ENCODE measurements at regions not wholly inside any gene's neighbourhood (a gene's known extent, or its start where the extent isn't known, plus 50 kb on each side); places are given as distances from the start of the nearest gene placed in this dataset.

DNA sequence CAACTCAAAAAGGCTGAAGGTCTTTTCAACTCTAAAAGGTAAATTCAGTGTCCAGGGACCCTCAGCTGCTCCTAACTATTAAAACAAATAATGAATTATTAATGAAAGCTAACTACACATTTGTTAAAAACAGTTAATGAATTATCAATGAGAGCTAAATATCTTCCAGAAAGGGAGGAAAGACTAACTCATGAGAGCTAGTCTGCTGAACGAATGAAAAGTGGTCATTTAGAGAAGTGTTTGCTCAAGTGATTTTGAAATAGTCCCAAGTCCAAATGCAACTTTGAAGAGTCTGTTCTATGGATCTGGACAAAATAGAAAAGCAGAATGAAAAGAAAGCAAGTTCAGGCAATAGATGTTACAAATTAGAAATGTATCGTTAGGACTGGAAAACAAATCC is 133.9 kb upstream of the SPEF2 start (continued):
- TF ChIP-seq NFKBIZ (CRISPR knock-in tag; IDR thresholded peaks at IDR 0.05), result no peak
- TF ChIP-seq, protein P1, sequence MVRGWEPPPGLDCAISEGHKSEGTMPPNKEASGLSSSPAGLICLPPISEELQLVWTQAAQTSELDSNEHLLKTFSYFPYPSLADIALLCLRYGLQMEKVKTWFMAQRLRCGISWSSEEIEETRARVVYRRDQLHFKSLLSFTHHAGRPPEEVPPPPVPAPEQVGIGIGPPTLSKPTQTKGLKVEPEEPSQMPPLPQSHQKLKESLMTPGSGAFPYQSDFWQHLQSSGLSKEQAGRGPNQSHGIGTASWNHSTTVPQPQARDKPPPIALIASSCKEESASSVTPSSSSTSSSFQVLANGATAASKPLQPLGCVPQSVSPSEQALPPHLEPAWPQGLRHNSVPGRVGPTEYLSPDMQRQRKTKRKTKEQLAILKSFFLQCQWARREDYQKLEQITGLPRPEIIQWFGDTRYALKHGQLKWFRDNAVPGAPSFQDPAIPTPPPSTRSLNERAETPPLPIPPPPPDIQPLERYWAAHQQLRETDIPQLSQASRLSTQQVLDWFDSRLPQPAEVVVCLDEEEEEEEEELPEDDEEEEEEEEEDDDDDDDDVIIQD (CRISPR knock-in tag; IDR thresholded peaks at IDR 0.05; ENCODE audit: low read depth), result peak; percentile 78; the same call in 1 of the 2 replicates
- TF ChIP-seq IKZF4 (CRISPR knock-in tag; IDR thresholded peaks at IDR 0.05; ENCODE audit: borderline replicate concordance, low read depth, not compliant biosample characterization), result no peak
- no peak for TF ChIP-seq ZNF709 (CRISPR knock-in tag; IDR thresholded peaks at IDR 0.05)
- TF ChIP-seq ATRX (CRISPR knock-in tag; IDR thresholded peaks at IDR 0.05; ENCODE audit: borderline replicate concordance), result no peak
- no peak for TF ChIP-seq CHD2 (IDR thresholded peaks at IDR 0.05; ENCODE audit: low read depth, low read length)
- TF ChIP-seq, protein P2, sequence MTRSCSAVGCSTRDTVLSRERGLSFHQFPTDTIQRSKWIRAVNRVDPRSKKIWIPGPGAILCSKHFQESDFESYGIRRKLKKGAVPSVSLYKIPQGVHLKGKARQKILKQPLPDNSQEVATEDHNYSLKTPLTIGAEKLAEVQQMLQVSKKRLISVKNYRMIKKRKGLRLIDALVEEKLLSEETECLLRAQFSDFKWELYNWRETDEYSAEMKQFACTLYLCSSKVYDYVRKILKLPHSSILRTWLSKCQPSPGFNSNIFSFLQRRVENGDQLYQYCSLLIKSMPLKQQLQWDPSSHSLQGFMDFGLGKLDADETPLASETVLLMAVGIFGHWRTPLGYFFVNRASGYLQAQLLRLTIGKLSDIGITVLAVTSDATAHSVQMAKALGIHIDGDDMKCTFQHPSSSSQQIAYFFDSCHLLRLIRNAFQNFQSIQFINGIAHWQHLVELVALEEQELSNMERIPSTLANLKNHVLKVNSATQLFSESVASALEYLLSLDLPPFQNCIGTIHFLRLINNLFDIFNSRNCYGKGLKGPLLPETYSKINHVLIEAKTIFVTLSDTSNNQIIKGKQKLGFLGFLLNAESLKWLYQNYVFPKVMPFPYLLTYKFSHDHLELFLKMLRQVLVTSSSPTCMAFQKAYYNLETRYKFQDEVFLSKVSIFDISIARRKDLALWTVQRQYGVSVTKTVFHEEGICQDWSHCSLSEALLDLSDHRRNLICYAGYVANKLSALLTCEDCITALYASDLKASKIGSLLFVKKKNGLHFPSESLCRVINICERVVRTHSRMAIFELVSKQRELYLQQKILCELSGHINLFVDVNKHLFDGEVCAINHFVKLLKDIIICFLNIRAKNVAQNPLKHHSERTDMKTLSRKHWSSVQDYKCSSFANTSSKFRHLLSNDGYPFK (CRISPR knock-in tag; IDR thresholded peaks at IDR 0.05; ENCODE audit: borderline replicate concordance), result no peak
- TF ChIP-seq MTF2 (CRISPR knock-in tag; IDR thresholded peaks at IDR 0.05; ENCODE audit: borderline replicate concordance), result no peak
- peak; percentile 96 for TF ChIP-seq MIXL1 (CRISPR knock-in tag; IDR thresholded peaks at IDR 0.05)
- TF ChIP-seq REST (IDR thresholded peaks at IDR 0.05; ENCODE audit: borderline replicate concordance in 1 of 2, low read depth in 1 of 2, low read length in 2 of 2), result no peak
- TF ChIP-seq ZNF460 (CRISPR knock-in tag; IDR thresholded peaks at IDR 0.05; ENCODE audit: borderline replicate concordance), result no peak
- no peak for TF ChIP-seq ZNF329 (CRISPR knock-in tag; IDR thresholded peaks at IDR 0.05; ENCODE audit: low read depth)
- TF ChIP-seq XRCC5 (optimal IDR thresholded peaks at IDR 0.05; ENCODE audit: low read length), result no peak
- 0 out of 2 replicates have a peak, but pooled peaks have one; percentile 37 for TF ChIP-seq HOXA5 (CRISPR knock-in tag; IDR thresholded peaks at IDR 0.05)
- no peak for TF ChIP-seq ZNF567 (CRISPR knock-in tag; IDR thresholded peaks at IDR 0.05; ENCODE audit: borderline replicate concordance)
- no peak for TF ChIP-seq MLLT10 (CRISPR knock-in tag; IDR thresholded peaks at IDR 0.05)
- TF ChIP-seq CEBPB (IDR thresholded peaks at IDR 0.05; ENCODE audit: borderline replicate concordance, low read depth, low read length), result peak; percentile 89
- no peak for TF ChIP-seq GTF2F1 (IDR thresholded peaks at IDR 0.05; ENCODE audit: low read length)
- TF ChIP-seq JUNB (CRISPR knock-in tag; IDR thresholded peaks at IDR 0.05; ENCODE audit: borderline replicate concordance), result no peak
- no peak for TF ChIP-seq ZNF569 (CRISPR knock-in tag; IDR thresholded peaks at IDR 0.05; ENCODE audit: borderline replicate concordance)
- no peak for TF ChIP-seq ZNF414 (CRISPR knock-in tag; IDR thresholded peaks at IDR 0.05)
- TF ChIP-seq CREB1 (IDR thresholded peaks at IDR 0.05), result no peak
- peak; percentile 46; the same call in 1 of the 2 replicates for TF ChIP-seq CREB1 (CRISPR knock-in tag; IDR thresholded peaks at IDR 0.05)

All from HepG2 (cell line).